Panc1 (cell line): ENCODE measurements at regions not wholly inside any gene's neighbourhood (a gene's known extent, or its start where the extent isn't known, plus 50 kb on each side); places are given as distances from the start of the nearest gene placed in this dataset.

Source experiments
- ATAC-seq: fragments of 200-7000 bp; cut with Tn5 transposase; 2 replicates; pipeline ENCODE4 v1.9.1; 2020; ENCODE audit warnings: mild to moderate bottlenecking, moderate library complexity
- BruUV-seq: library from RNA; stranded (reverse); fragments of 400-500 nt; replicated peaks from 2 replicates; lab custom pipeline; 2021; lab: Mats Ljungman, UMichigan
- CTCF ChIA-PET: fragments of 300-600 bp; sonication (Branson Sonifier 250); formaldehyde crosslinking; loops from one replicate; lab custom pipeline; 2022; ENCODE audit warnings: antibody characterized with exemption; lab: Charles Lee
- POLR2A ChIA-PET: fragments of 300-600 bp; sonication (Branson Sonifier 250); formaldehyde crosslinking; loops from one replicate; lab custom pipeline; 2022; ENCODE audit warnings: antibody characterized with exemption; lab: Charles Lee
- DNase-seq: peaks from one replicate; pipeline ENCODE4 v3.0.0-alpha.2; 2010; ENCODE audit warnings: low read depth, low spot score
- H3K27ac ChIP-seq: 2 replicates; pipeline ENCODE4 v1.5.1; 2011; ENCODE audit warnings: mild to moderate bottlenecking, low read length, inconsistent platforms
- H3K27me3 ChIP-seq: fragments of 200-500 bp; sonication (Bioruptor generic); 2 replicates; pipeline ENCODE4 v1.6.0; 2014; ENCODE audit warnings: low read length, inconsistent platforms; ENCODE audit not compliant: control insufficient read depth, insufficient read depth
- H3K36me3 ChIP-seq: fragments of 200-500 bp; sonication (Bioruptor generic); 2 replicates; pipeline ENCODE4 v1.5.1; 2014; ENCODE audit warnings: inconsistent platforms, mild to moderate bottlenecking, low read length, moderate library complexity; ENCODE audit not compliant: control insufficient read depth, insufficient read depth
- H3K4me1 ChIP-seq: 2 replicates; pipeline ENCODE4 v1.5.1; 2011; ENCODE audit warnings: inconsistent platforms, mild to moderate bottlenecking, low read length, moderate library complexity; ENCODE audit not compliant: control insufficient read depth, insufficient read depth
- H3K4me3 ChIP-seq, 2 experiments: 2 replicates each; pipeline ENCODE4 v1.5.1; 2011 to 2012; ENCODE audit warnings: low read depth in 2 of 2, low read length in 2 of 2, mild to moderate bottlenecking in 2 of 2, inconsistent platforms in 1 of 2, moderate library complexity in 1 of 2
- H3K9me3 ChIP-seq: fragments of 200-500 bp; sonication (Bioruptor generic); 2 replicates; pipeline ENCODE4 v1.5.1; 2014; ENCODE audit warnings: low read depth, mild to moderate bottlenecking, inconsistent platforms, low read length, moderate library complexity; ENCODE audit not compliant: control insufficient read depth, insufficient read depth
- CTCF ChIP-seq: fragments of 450-650 bp; IDR thresholded peaks from 2 replicates; pipeline ENCODE4 v1.5.1; 2017; ENCODE audit warnings: mild to moderate bottlenecking
- POLR2AphosphoS5 ChIP-seq: IDR thresholded peaks from 2 replicates; pipeline ENCODE4 v1.6.1; 2012; ENCODE audit warnings: mild to moderate bottlenecking, low read depth, low read length, moderate library complexity
- SIN3A ChIP-seq: IDR thresholded peaks from 2 replicates; pipeline ENCODE4 v1.6.1; 2012; ENCODE audit warnings: low read depth, mild to moderate bottlenecking, low read length, moderate library complexity, borderline replicate concordance; ENCODE audit not compliant: insufficient read depth
- TCF7L2 ChIP-seq: IDR thresholded peaks from 2 replicates; pipeline ENCODE4 v1.6.1; 2011; ENCODE audit warnings: mild to moderate bottlenecking, low read depth, low read length, inconsistent platforms
- in situ Hi-C: cut with HindIII; loops from 2 replicates; pipeline ENCODE4 v1.10.0; 2016; ENCODE audit warnings: low sequenced_read_pairs, low pct_unique_long_range_greater_than_20kb
- intact Hi-C: fragments of 100-400 bp; cut with micrococcal nuclease; formaldehyde crosslinking; loops from one replicate; pipeline ENCODE4 v1.10.0; 2022; ENCODE audit not compliant: unreplicated experiment
- TF ChIP-seq, protein P1 (sequence below), 2 experiments: IDR thresholded peaks; 2 replicates each; pipeline ENCODE4 v1.6.1; 2011 to 2012; ENCODE audit warnings: low read depth in 2 of 2, control low read depth in 1 of 2, low read length in 1 of 2, mild to moderate bottlenecking in 1 of 2, moderate library complexity in 1 of 2; ENCODE audit not compliant: insufficient read depth in 1 of 2

GRCh38 chr18:60024857-60025256 is 125.1 kb downstream of the PMAIP1 start:
- Histone ChIP-seq H3K27ac (no peak overlapping the region), H3K27me3 (no peaks in the 10 kb centered on the region), H3K9me3 (no peaks in the 10 kb centered on the region), H3K36me3 (no peaks in the 10 kb centered on the region), H3K4me1 (no peaks in the 10 kb centered on the region), H3K4me3 (no peak overlapping the region)
- BruUV-seq, result no TSS peak
- no peak for DNase-seq
- intact Hi-C loops (no loop called here), in situ Hi-C loops (no loop called here)
- POLR2A ChIA-PET, result no interaction called here
- CTCF ChIA-PET, result no interaction called here
- no peak for ATAC-seq
- no peak for TF ChIP-seq CTCF
- no peak for TF ChIP-seq POLR2AphosphoS5
- TF ChIP-seq TCF7L2, result no peak

GRCh38 chr18:60024345-60024744 is 124.5 kb downstream of the PMAIP1 start:
- CTCF ChIA-PET, result no interaction called here
- TF ChIP-seq, protein P1, sequence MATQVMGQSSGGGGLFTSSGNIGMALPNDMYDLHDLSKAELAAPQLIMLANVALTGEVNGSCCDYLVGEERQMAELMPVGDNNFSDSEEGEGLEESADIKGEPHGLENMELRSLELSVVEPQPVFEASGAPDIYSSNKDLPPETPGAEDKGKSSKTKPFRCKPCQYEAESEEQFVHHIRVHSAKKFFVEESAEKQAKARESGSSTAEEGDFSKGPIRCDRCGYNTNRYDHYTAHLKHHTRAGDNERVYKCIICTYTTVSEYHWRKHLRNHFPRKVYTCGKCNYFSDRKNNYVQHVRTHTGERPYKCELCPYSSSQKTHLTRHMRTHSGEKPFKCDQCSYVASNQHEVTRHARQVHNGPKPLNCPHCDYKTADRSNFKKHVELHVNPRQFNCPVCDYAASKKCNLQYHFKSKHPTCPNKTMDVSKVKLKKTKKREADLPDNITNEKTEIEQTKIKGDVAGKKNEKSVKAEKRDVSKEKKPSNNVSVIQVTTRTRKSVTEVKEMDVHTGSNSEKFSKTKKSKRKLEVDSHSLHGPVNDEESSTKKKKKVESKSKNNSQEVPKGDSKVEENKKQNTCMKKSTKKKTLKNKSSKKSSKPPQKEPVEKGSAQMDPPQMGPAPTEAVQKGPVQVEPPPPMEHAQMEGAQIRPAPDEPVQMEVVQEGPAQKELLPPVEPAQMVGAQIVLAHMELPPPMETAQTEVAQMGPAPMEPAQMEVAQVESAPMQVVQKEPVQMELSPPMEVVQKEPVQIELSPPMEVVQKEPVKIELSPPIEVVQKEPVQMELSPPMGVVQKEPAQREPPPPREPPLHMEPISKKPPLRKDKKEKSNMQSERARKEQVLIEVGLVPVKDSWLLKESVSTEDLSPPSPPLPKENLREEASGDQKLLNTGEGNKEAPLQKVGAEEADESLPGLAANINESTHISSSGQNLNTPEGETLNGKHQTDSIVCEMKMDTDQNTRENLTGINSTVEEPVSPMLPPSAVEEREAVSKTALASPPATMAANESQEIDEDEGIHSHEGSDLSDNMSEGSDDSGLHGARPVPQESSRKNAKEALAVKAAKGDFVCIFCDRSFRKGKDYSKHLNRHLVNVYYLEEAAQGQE (IDR thresholded peaks at IDR 0.05; ENCODE audit: insufficient read depth in 1 of 2, low read depth in 2 of 2, low read length in 1 of 2), result no peak
- TF ChIP-seq TCF7L2 (no peak), CTCF (no peak)

DNA sequence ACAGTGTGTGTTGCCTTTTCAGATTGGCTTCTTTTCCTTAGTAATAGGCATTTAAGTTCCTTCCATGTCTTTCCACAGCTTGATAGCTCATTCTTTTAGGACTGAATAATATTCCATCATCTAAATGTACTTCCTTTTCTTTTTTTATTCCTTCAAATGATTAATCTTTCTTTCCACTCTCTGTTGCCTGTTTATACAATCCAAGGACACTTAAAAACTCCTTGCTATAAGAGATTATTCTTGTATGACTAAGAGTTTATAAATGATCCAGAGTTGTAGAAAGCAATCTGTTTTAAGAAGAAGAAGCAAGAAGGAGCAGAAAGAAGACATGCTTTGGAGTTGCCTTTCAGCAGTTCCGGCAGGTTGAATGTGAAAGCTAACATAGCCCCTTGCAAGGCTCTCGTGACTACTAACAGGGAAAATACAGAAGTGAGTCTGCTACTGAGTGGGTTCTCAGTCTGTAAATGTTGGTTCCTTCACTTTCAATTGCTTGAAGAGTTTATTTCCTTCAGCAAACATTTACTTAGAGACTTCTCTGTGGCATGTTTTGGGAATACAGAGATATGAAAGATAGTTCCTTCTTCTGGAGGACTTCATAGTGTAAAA is 123.0 kb downstream of the PMAIP1 start:
- Histone ChIP-seq H3K27ac (no peak overlapping the region), H3K27me3 (no peaks in the 10 kb centered on the region), H3K4me3 (no peak overlapping the region), H3K36me3 (no peaks in the 10 kb centered on the region), H3K9me3 (no peaks in the 10 kb centered on the region), H3K4me1 (no peaks in the 10 kb centered on the region)
- no TSS peak for BruUV-seq
- no peak for ATAC-seq
- in situ Hi-C loops, result no loop called here
- TF ChIP-seq POLR2AphosphoS5, result no peak
- TF ChIP-seq TCF7L2, result no peak
- TF ChIP-seq, protein P1 (IDR thresholded peaks at IDR 0.05; ENCODE audit: insufficient read depth in 1 of 2, low read depth in 2 of 2, low read length in 1 of 2), result no peak
- no peak for TF ChIP-seq SIN3A
- TF ChIP-seq CTCF, result no peak
- intact Hi-C loops, result no loop called here
- ChIA-PET CTCF (no interaction called here), POLR2A (no interaction called here)
- DNase-seq, result no peak

More at GRCh38 chr18:60024345-60024744, 124.5 kb downstream of the PMAIP1 start:
- Histone ChIP-seq H3K4me1 (no peaks in the 10 kb centered on the region), H3K36me3 (no peaks in the 10 kb centered on the region), H3K27me3 (no peaks in the 10 kb centered on the region), H3K4me3 (no peak overlapping the region), H3K27ac (no peak overlapping the region), H3K9me3 (no peaks in the 10 kb centered on the region)
- BruUV-seq, result no TSS peak
- intact Hi-C loops, result no loop called here
- in situ Hi-C loops, result no loop called here
- no peak for ATAC-seq
- DNase-seq, result no peak
- POLR2A ChIA-PET, result no interaction called here
